T-cell (primary cell): ENCODE measurements at regions not wholly inside any gene's neighbourhood (a gene's known extent, or its start where the extent isn't known, plus 50 kb on each side); places are given as distances from the start of the nearest gene placed in this dataset.
A peak's percentile ranks its signal among the peaks of the same experiment; 100 is the strongest.

ENCODE experiments used
- ATAC-seq, 4 experiments: fragments of 200-7000 bp in 3 of 4; fragments of 150-1000 bp in 1 of 4; cut with Tn5 transposase; replicated peaks in 1 of 4; 1 replicate in 3 of 4; 2 replicates in 1 of 4; pipeline ENCODE4 v1.10.0; 2021; ENCODE audit warnings: moderate library complexity in 3 of 4, mild to moderate bottlenecking in 2 of 4, moderate number of reproducible peaks in 1 of 4
- CTCF ChIA-PET, 2 donors: fragments of 300-600 bp; sonication (Branson Sonifier 250); formaldehyde crosslinking; loops; one replicate each; lab custom pipeline; 2022; ENCODE audit warnings: antibody characterized with exemption in 2 of 2; lab: Charles Lee
- POLR2A ChIA-PET, 2 donors: fragments of 300-600 bp; sonication (Branson Sonifier 250); formaldehyde crosslinking; loops; one replicate each; lab custom pipeline; 2022; ENCODE audit warnings: antibody characterized with exemption in 2 of 2; lab: Charles Lee
- DNase-seq, 35 experiments: peaks; one replicate each; pipeline versions ENCODE4 v3.0.0 to v3.0.0-alpha.2; 2013 to 2023
- H3K27ac ChIP-seq: one replicate; pipeline ENCODE4 v1.5.1; 2013; ENCODE audit warnings: low read length
- H3K27me3 ChIP-seq, 2 experiments: replicated peaks in 1 of 2; 1 replicate in 1 of 2; 2 replicates in 1 of 2; pipeline versions ENCODE4 v1.6.1 to v1.7.0; 2013; ENCODE audit warnings: low read length in 1 of 2, mixed read lengths in 1 of 2; ENCODE audit not compliant: control insufficient read depth in 2 of 2, insufficient read depth in 2 of 2; ENCODE audit errors: extremely low read depth in 1 of 2
- H3K36me3 ChIP-seq, 2 donors: 1 replicate in 1 of 2; 2 replicates in 1 of 2; pipeline versions ENCODE4 v1.6.1 to v1.7.0; 2013; ENCODE audit warnings: low read length in 1 of 2; ENCODE audit not compliant: control insufficient read depth in 2 of 2, insufficient read depth in 1 of 2; ENCODE audit errors: extremely low read depth in 1 of 2
- H3K4me1 ChIP-seq, 2 experiments: 1 replicate in 1 of 2; 2 replicates in 1 of 2; pipeline versions ENCODE4 v1.6.1 to v1.7.0; 2013; ENCODE audit warnings: low read length in 2 of 2, mixed read lengths in 1 of 2; ENCODE audit not compliant: insufficient read depth in 2 of 2, control insufficient read depth in 1 of 2; ENCODE audit errors: extremely low read depth in 1 of 2
- H3K4me3 ChIP-seq, 2 donors: 1 replicate in 1 of 2; 2 replicates in 1 of 2; pipeline versions ENCODE4 v1.5.1 to v1.7.0; 2013; ENCODE audit warnings: mild to moderate bottlenecking in 2 of 2, low read length in 1 of 2, moderate library complexity in 1 of 2; ENCODE audit not compliant: control insufficient read depth in 1 of 2; ENCODE audit errors: extremely low read depth in 1 of 2
- H3K9me3 ChIP-seq: 2 replicates; pipeline ENCODE4 v1.7.0; 2013
- H3K27ac Mint-ChIP-seq, 2 donors: one replicate each; pipeline ENCODE4 v1.8.0; 2020 to 2021; ENCODE audit warnings: mild to moderate bottlenecking in 2 of 2, mixed read lengths in 2 of 2
- H3K27me3 Mint-ChIP-seq, 2 donors: one replicate each; pipeline ENCODE4 v1.8.0; 2021 to 2022; ENCODE audit warnings: mixed read lengths in 2 of 2
- H3K36me3 Mint-ChIP-seq: one replicate; pipeline ENCODE4 v1.8.0; 2021; ENCODE audit warnings: mixed read lengths
- H3K4me1 Mint-ChIP-seq, 3 donors: one replicate each; pipeline ENCODE4 v1.8.0; 2020 to 2022; ENCODE audit warnings: mixed read lengths in 3 of 3, mild to moderate bottlenecking in 1 of 3
- H3K4me3 Mint-ChIP-seq, 3 donors: one replicate each; pipeline ENCODE4 v1.8.0; 2020 to 2022; ENCODE audit warnings: mild to moderate bottlenecking in 3 of 3, mixed read lengths in 3 of 3, moderate library complexity in 3 of 3
- H3K9me3 Mint-ChIP-seq, 3 donors: one replicate each; pipeline ENCODE4 v1.8.0; 2020 to 2022; ENCODE audit warnings: mixed read lengths in 3 of 3
- WGBS: methylation state at CpG from one replicate; pipeline ENCODE4 v1.1.5; 2013; ENCODE audit warnings: missing lambda C conversion rate; ENCODE audit not compliant: insufficient coverage; 5-methylcytosine and 5-hydroxymethylcytosine counted together

- Histone ChIP-seq H3K4me3 (no peak overlapping the region), H3K4me1 (no peaks in the 10 kb centered on the region), H3K27ac (no peak overlapping the region), H3K27me3 (no peaks in the 10 kb centered on the region), H3K9me3 (no peaks in the 10 kb centered on the region), H3K36me3 (no peaks in the 10 kb centered on the region)
- no peak overlapping the region for H3K27ac Mint-ChIP-seq
- H3K4me1 Mint-ChIP-seq = no peaks in the 10 kb centered on the region
- DNase-seq (no peak), ATAC-seq (no peak)
- WGBS = no CpG with 5 or more reads among the region's 3 CpGs
- CTCF ChIA-PET = no interaction called here
- H3K9me3 Mint-ChIP-seq = peaks cover 0 to 2% (median under 1%) of the 10 kb centered on the region in 3 donors
- POLR2A ChIA-PET = no interaction called here
- H3K27me3 Mint-ChIP-seq = peaks cover 0 to 3% of the 10 kb centered on the region in 2 donors
- peaks cover under 1% of the 10 kb centered on the region for H3K36me3 Mint-ChIP-seq
- H3K4me3 Mint-ChIP-seq = no peak overlapping the region
Measured at GRCh38 chr1:232404227-232404626, 225.7 kb downstream of the SIPA1L2 start.

- peaks cover 0 to 3% of the 10 kb centered on the region in 2 donors for H3K27me3 Mint-ChIP-seq
- H3K9me3 ChIP-seq = no peaks in the 10 kb centered on the region
Measured at GRCh38 chr1:232403017-232403714, 226.8 kb downstream of the SIPA1L2 start.

GRCh38 chr1:232398823-232399222 is 231.1 kb downstream of the SIPA1L2 start:
- H3K36me3 ChIP-seq = no peaks in the 10 kb centered on the region
- ATAC-seq (no peak), DNase-seq (peak in 1 of 35 experiments; percentile 9)
- H3K27me3 ChIP-seq = no peaks in the 10 kb centered on the region
- H3K4me1 Mint-ChIP-seq = no peaks in the 10 kb centered on the region
- H3K36me3 Mint-ChIP-seq = no peaks in the 10 kb centered on the region
- peaks cover 0 to 3% of the 10 kb centered on the region in 2 donors for H3K27me3 Mint-ChIP-seq
- H3K27ac Mint-ChIP-seq = no peak overlapping the region
- H3K27ac ChIP-seq = no peak overlapping the region
- no peaks in the 10 kb centered on the region for H3K9me3 ChIP-seq
- H3K9me3 Mint-ChIP-seq = no peaks in the 10 kb centered on the region
- no peak overlapping the region for H3K4me3 Mint-ChIP-seq
- ChIA-PET POLR2A (no interaction called here), CTCF (no interaction called here)
- no peaks in the 10 kb centered on the region for H3K4me1 ChIP-seq
- H3K4me3 ChIP-seq = no peak overlapping the region
- 85% methylated on average over 7 of the region's 12 CpGs for WGBS

More at GRCh38 chr1:232403017-232403714, 226.8 kb downstream of the SIPA1L2 start:
- H3K36me3 Mint-ChIP-seq = no peaks in the 10 kb centered on the region
- H3K9me3 Mint-ChIP-seq = no peaks in the 10 kb centered on the region
- no peak for DNase-seq
- H3K4me1 ChIP-seq = no peaks in the 10 kb centered on the region
- ChIA-PET CTCF (no interaction called here), POLR2A (no interaction called here)
- H3K36me3 ChIP-seq = no peaks in the 10 kb centered on the region
- H3K4me3 Mint-ChIP-seq = no peak overlapping the region
- H3K27ac Mint-ChIP-seq = no peak overlapping the region
- no peak overlapping the region for H3K27ac ChIP-seq
- WGBS = 93% methylated on average over 9 of the region's 9 CpGs
- no peak overlapping the region for H3K4me3 ChIP-seq
- H3K4me1 Mint-ChIP-seq = no peaks in the 10 kb centered on the region
- H3K27me3 ChIP-seq = no peaks in the 10 kb centered on the region
- ATAC-seq = no peak

- WGBS = 68% methylated on average over 4 of the region's 5 CpGs
- ATAC-seq (no peak), DNase-seq (no peak)
- Histone ChIP-seq H3K9me3 (no peaks in the 10 kb centered on the region), H3K4me3 (no peak overlapping the region), H3K27me3 (peaks cover 0 to 3% of the 10 kb centered on the region in 2 experiments), H3K36me3 (no peaks in the 10 kb centered on the region), H3K27ac (no peak overlapping the region), H3K4me1 (no peaks in the 10 kb centered on the region)
- Mint-ChIP-seq H3K4me3 (no peak overlapping the region), H3K36me3 (no peaks in the 10 kb centered on the region), H3K27ac (no peak overlapping the region), H3K27me3 (no peaks in the 10 kb centered on the region), H3K4me1 (no peaks in the 10 kb centered on the region), H3K9me3 (no peaks in the 10 kb centered on the region)
- ChIA-PET CTCF (no interaction called here), POLR2A (no interaction called here)
Measured at GRCh38 chr1:232393444-232394146, 236.3 kb downstream of the SIPA1L2 start.

- Mint-ChIP-seq H3K27me3 (no peaks in the 10 kb centered on the region), H3K27ac (no peak overlapping the region), H3K36me3 (no peaks in the 10 kb centered on the region), H3K4me1 (no peaks in the 10 kb centered on the region), H3K9me3 (no peaks in the 10 kb centered on the region), H3K4me3 (no peak overlapping the region)
- 71% methylated on average over 1 of the region's 4 CpGs for WGBS
- Histone ChIP-seq H3K36me3 (no peaks in the 10 kb centered on the region), H3K4me3 (no peak overlapping the region), H3K27me3 (peaks cover 0 to 4% of the 10 kb centered on the region in 2 experiments), H3K4me1 (no peaks in the 10 kb centered on the region), H3K9me3 (no peaks in the 10 kb centered on the region), H3K27ac (no peak overlapping the region)
- ATAC-seq (no peak), DNase-seq (no peak)
- ChIA-PET CTCF (no interaction called here), POLR2A (no interaction called here)
Measured at GRCh38 chr1:232393010-232393409, 236.9 kb downstream of the SIPA1L2 start.

GRCh38 chr1:232390590-232390989 is 239.3 kb downstream of the SIPA1L2 start:
- Mint-ChIP-seq H3K27me3 (no peaks in the 10 kb centered on the region), H3K27ac (no peak overlapping the region), H3K36me3 (no peaks in the 10 kb centered on the region), H3K4me3 (no peak overlapping the region), H3K9me3 (no peaks in the 10 kb centered on the region), H3K4me1 (no peaks in the 10 kb centered on the region)
- peaks cover 0 to 6% of the 10 kb centered on the region in 2 experiments for H3K27me3 ChIP-seq
- ChIA-PET POLR2A (no interaction called here), CTCF (no interaction called here)
- ATAC-seq (no peak), DNase-seq (no peak)
- no peak overlapping the region for H3K27ac ChIP-seq
- H3K36me3 ChIP-seq = no peaks in the 10 kb centered on the region
- no peaks in the 10 kb centered on the region for H3K4me1 ChIP-seq
- no CpG with 5 or more reads among the region's 3 CpGs for WGBS
- H3K9me3 ChIP-seq = no peaks in the 10 kb centered on the region
- H3K4me3 ChIP-seq = no peak overlapping the region
